IPS-NIHi11 (cell line): ENCODE measurements at regions not wholly inside any gene's neighbourhood (a gene's known extent, or its start where the extent isn't known, plus 50 kb on each side); places are given as distances from the start of the nearest gene placed in this dataset.

Experiments used
- DNase-seq: peaks from one replicate; pipeline ENCODE4 v3.0.0; 2012; ENCODE audit warnings: mixed read lengths, low spot score

DNA sequence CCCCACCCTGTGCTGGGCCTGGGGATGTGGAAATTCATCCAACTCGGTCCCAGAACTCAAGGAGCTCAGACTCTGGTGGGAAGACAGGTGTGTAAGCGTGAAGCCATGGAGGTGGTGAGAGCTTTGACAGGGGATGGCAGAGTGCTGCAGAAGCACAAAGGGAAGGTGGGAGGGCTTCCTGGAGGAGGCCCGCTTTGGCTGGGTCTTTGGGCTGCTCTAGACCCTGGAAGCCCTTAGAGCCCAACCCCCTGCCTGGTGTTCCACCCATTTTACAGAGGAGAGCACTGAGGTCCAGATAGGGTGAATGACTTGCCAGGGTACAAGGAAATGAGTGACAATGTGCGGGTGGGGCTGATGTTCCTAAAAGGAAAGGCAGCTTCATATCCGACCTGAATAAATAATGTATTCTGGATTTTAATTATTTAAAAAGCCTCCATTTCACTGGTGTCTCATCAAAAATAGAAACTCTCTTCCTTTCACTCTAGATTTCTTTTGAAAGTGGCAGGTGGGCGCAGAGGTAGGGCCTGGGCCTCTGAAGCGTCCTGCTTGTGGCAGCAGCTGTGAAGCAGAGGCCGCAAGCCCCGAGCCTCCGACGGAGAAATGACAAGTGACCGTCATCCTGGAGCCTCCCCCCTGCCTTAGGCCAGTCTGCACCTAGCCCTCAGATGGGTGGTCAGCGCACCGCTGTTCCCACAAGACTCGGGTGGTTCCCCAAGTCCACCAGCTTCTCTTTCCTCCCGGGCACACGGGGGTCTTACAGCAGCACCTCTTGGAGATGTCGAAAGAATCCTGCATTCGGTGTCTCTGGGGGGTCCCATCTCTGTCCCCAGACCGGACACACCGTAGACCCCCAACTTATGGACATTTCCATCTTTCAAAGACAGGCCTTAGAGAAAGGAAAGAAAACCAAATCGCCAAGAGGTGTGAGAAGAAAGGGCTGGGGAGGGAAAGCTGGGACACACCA lies 71.0 kb upstream of the TAF1B start:
- no peak for DNase-seq

DNA sequence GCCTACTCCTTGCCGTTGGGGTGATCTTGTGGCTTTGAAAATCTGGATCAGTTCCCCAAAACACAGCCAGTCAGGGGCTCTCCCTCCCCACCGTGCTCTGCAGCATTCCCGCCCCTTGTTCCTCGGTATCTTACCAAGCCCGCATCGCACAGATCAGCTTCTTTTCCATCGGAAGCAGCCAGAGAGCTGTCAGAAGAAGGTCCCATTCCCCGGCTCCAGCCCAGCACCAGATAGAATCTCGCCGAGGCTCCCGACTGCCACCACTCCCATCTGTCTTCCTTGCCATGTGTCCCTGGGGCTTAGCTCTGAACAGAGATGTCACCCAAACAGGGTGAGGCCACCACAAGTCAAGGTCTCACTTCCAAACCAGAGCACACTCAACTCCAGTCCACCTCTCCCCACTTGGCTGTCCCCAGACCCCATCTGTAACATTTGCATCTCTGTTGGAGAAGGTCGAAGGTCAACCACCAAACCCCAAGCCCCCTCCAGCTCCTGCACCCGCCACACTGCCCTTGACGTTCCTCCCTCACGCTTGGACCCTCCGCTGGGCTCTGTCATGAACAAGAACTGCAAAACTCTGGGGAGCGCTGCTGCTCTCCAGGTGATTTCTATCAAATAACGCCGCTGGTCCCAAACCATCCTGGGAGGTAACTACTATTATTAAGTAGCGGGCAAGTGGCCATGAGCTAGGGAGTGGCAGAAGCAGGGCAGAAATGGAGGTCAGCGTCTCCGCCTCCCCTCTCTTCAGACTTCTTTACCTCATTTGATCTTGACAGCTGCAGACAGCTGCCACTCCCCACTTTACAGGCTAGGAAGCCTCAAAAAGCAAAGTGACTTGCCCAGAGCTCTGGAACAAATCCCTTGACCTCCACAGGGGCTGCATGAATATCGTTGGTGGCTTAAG lies 70.0 kb upstream of the TAF1B start:
- no peak for DNase-seq

- DNase-seq, result no peak
These were observed 69.4 kb upstream of the TAF1B start for GRCh38 chr2:9773903-9774239.

- DNase-seq, result no peak
These were observed 69.0 kb upstream of the TAF1B start for GRCh38 chr2:9774266-9774665.

GRCh38 chr2:9775351-9775750 lies 67.9 kb upstream of the TAF1B start:
- DNase-seq, result no peak

DNA sequence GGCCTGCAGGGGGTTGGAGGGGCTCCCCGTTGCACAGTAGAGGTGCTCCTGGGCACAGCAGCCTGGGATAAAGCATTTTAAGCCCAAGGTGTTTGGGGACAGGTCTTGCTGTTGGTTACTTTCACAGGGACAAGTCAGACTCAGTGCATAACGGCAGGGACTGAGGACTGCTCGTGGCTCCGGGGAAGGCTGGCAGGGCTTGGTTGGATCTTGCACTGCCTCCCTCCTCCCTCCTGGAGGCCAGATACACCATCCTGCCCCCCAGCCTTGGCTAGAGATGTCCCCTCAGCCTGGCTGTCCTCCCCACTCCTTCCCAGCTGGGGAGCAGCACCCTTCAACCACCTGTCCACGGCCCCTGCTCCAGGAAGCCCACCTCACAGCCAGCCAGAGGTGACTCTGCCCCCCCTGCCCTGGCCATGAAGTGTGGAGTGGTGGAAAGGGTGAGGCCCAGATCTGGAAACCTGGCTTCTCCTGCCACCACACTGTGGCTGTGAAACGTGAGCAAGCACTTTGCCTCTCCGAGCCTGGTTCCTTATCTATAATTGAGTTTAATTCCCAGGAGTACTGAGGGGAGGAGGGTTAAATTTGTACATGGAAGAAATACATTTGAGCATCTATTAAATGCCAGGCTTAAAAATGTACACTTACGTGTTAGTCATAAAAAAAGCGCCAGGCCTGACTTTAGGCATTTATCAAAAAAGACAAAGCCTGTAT lies 67.1 kb upstream of the TAF1B start:
- DNase-seq, result no peak

DNA sequence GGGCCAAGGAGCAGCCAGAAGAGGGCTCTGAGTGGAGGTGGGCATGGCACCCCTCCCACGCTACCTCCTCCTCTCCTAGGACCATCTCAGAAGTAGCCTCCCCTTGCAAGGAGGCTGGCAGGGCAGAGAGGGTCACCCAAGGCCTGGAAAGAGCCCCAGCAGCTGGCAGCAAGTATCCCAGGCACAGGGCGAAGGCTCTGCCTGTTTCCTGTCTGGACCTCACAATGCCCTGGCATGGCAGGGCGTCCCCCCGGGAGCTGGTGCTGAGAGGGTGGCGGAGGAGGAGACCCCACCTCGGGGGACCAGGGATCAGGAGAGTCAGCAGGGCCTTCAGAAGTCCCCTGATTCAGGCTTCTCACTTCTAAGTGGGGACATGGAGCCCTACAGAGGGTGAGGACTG lies 66.2 kb upstream of the TAF1B start:
- DNase-seq, result no peak

- peak; percentile 75 for DNase-seq
These were observed 65.3 kb upstream of the TAF1B start for GRCh38 chr2:9778012-9778411.

DNA sequence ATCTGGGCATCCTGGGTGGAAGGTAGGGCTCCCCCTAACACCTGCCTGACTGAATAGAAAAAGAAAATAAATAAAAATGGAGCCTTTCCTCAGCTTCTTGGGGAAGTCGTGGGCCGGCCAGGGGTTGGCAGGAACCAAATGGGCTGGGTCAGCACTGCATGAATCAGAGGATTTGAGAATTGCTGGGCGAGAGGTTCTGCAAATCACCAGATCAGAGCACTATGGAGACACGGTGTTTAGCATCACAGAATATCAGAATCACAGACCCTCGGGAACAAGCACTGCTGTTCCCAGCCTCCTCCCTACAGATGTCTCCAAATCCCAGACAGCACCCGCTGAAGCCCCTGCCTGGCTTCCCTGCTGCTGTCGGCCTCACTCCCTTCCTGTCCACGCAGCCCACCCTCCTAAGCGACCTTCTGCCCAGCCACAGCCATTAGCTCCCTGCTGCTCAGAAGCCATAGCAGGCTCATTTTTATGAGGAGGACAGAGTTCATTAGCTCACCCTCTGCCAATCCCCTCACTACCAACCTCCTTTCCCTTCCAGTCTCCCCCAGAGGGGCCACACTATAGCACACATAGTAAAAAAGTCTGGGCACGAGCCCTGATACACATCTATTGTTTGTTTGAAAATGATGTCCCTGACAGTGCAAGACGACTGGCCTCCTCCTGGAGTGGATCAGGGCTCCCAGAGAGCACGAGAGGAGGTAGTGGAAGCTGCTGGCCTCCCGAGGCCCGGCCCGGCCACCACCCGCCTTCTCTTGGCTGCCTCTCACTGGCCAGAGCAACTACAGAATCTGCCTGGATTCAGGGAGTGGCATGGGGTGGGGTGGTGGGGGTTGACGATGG lies 64.6 kb upstream of the TAF1B start:
- no peak for DNase-seq

- no peak for DNase-seq
These were observed 63.5 kb upstream of the TAF1B start for GRCh38 chr2:9779596-9780264.

- DNase-seq, result no peak
These were observed 62.7 kb upstream of the TAF1B start for GRCh38 chr2:9780368-9781130.

- no peak for DNase-seq
These were observed 62.0 kb upstream of the TAF1B start for GRCh38 chr2:9781252-9781651.

GRCh38 chr2:9782197-9782719 lies 61.0 kb upstream of the TAF1B start:
- no peak for DNase-seq

DNA sequence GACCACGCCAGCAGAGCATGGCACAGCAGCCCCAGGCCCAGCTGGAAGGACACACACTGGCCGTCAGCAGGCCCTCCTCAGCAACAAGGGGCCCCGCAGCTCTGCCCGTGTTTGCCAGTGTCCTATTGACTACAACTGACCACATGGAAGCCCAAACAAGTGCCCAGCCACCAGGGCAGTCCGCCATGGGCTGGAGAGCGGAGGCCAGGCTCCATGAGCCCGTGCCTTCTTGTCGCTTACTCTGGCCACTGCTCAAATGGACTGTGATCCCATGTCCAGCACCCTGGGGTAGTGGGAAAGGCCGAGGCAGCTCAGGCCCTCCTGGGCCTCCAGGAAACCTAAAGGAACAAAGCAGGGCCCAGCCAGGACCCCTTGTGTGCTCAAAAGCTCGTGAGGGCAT lies 53.9 kb upstream of the TAF1B start:
- DNase-seq, result no peak

GRCh38 chr2:9790702-9791225 lies 52.5 kb upstream of the TAF1B start:
- DNase-seq, result no peak

GRCh38 chr2:9791711-9792110 lies 51.6 kb upstream of the TAF1B start:
- DNase-seq, result no peak

- no peak for DNase-seq
These were observed 49.9 kb upstream of the TAF1B start for GRCh38 chr2:9793156-9793917.
